C4-2B (cell line): ENCODE measurements at regions not wholly inside any gene's neighbourhood (a gene's known extent, or its start where the extent isn't known, plus 50 kb on each side); places are given as distances from the start of the nearest gene placed in this dataset.

ENCODE experiments used
- H3K27ac ChIP-seq: fragments of 450-650 bp; 2 replicates; pipeline ENCODE4 v1.5.1; 2017
- CTCF ChIP-seq: fragments of 450-650 bp; conservative IDR thresholded peaks from 2 replicates; pipeline ENCODE4 v1.5.1; 2017; ENCODE audit warnings: mild to moderate bottlenecking
- ZFX ChIP-seq: fragments of 450-650 bp; IDR thresholded peaks from 2 replicates; pipeline ENCODE4 v1.6.1; 2017

GRCh38 chr11:127993788-127994187, 593.6 kb downstream of the ETS1 start:
- no peak overlapping the region for H3K27ac ChIP-seq
- TF ChIP-seq ZFX, result no peak
- peak; percentile 23 for TF ChIP-seq CTCF

GRCh38 chr11:127993281-127993680, 594.1 kb downstream of the ETS1 start:
- no peak overlapping the region for H3K27ac ChIP-seq
- TF ChIP-seq CTCF (no peak), ZFX (no peak)

DNA sequence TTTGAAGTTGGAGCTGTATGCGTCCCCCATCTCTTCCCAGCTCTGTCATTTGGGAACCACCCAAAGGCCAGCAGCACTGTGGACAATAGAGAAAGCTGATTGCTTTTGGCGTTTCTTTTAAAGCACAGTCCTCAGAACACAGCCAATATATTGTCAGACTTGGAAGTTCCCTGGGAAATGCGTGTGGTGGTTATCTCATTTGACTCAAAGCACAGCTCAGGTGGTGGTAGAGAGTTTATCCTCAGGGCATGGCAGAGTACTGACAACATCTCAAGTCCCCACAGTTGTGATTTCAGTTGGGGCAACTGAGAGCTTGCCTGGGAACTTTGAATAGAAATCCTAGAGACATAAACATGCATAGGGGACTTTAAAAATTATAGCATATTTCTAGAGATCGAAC, 601.3 kb downstream of the ETS1 start:
- no peak for TF ChIP-seq ZFX
- no peak for TF ChIP-seq CTCF
- H3K27ac ChIP-seq, result no peak overlapping the region

- TF ChIP-seq ZFX, result no peak
- no peak overlapping the region for H3K27ac ChIP-seq
Observed at GRCh38 chr11:127972816-127973215, 614.5 kb downstream of the ETS1 start.

GRCh38 chr11:127971448-127971847, 615.9 kb downstream of the ETS1 start:
- TF ChIP-seq ZFX (no peak), CTCF (no peak)
- no peak overlapping the region for H3K27ac ChIP-seq

- no peak overlapping the region for H3K27ac ChIP-seq
- TF ChIP-seq ZFX, result no peak
- TF ChIP-seq CTCF, result no peak
Observed at GRCh38 chr11:127966821-127967220, 620.5 kb downstream of the ETS1 start.

DNA sequence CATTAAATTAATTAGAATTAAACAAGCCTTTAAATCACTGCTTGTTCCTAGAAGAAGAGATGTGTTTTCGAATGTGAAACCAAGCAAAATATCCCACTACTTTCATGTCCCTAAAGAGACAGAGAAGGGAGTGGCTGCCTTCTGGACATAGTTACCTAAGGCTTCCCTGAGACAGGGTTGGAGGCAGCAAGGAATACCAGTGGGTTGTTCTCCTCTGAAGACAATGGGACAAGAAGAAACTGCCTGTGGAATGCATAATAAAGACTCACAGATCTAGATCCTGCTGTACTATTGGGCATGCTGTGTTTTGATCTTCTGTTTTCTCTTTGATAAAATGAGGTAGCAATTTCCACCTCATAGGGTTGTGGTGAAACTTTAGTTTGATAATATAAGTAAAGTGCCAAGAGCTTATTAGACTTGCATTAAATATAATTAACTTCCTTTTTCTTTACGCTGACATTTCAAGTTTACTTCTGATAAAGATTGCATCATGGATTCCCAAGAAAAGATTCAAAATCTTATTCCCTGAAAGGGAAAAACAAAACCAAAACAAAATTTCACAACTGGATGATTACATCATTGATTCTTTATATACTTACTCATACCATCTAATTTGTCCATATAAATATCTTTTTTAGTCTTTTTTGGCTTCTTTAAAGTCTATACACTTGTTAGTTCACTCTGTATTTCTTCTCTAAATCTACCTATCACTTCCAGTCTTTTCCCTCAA, 621.3 kb downstream of the ETS1 start:
- TF ChIP-seq CTCF, result no peak
- TF ChIP-seq ZFX, result no peak
- no peak overlapping the region for H3K27ac ChIP-seq

DNA sequence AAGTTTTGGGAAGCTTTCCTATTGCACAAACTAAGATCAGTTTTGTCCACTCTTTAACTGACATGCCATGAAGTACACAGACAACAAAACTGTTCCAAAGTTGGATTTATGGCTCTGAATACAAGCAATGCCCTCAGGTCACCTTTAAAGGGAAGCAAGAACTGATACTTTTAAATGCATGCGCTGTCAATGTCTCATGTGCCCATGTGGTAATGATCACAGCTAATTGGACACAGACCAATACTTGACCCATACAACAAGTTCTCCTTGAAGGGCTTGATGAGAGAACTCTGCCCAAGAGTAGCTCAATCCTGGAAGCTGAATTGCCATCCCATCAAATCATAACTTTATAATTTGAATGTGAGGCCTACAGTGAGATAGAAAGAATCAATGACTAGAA, 624.9 kb downstream of the ETS1 start:
- no peak overlapping the region for H3K27ac ChIP-seq
- TF ChIP-seq CTCF (no peak), ZFX (no peak)
